ENCODE measurements at regions not wholly inside any gene's neighbourhood (a gene's known extent, or its start where the extent isn't known, plus 50 kb on each side); places are given as distances from the start of the nearest gene placed in this dataset.

DNA sequence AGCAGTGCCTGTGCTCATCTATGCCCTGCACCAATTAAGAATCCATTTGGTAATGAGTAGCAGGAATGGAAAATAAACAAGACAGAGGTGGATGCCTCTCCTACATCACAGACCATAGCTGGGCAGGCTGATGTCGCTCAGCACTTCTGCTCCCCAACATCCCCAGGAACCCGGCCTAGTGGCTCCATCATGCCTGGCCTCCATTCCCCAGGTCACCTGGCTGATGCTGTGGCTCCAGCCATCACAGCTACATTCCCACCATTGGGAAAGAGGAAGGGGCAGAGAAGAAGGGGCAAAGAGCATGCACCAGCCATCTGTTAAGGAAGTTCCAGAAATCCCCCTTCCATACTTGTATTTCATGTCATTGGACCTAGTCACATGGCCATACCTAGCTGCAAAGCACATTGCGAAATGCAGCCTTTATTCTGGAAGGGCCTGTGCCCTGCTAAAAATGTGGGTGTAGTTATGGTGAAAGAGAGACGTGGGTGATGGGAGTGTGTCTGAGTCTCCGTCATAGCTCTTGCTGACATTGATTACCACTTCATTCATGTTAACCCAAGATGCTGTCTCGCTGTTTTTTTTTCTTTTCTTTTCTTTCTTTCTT is 86.1 kb upstream of the ADAMTS2 start:
- no peaks in the 10 kb centered on the region for H3K4me1 Mint-ChIP-seq (ENCODE audit: low read depth in 2 of 2)
- H3K27me3 Mint-ChIP-seq, result peaks cover 8 to 33% of the 10 kb centered on the region in 2 donors
- DNase-seq (no peak), ATAC-seq (replicated peaks) (no peak)
- H3K9me3 Mint-ChIP-seq, result no peaks in the 10 kb centered on the region
- H3K4me3 Mint-ChIP-seq, result no peak overlapping the region
- H3K36me3 Mint-ChIP-seq (ENCODE audit: insufficient read depth), result no peaks in the 10 kb centered on the region
- no peak overlapping the region for H3K27ac Mint-ChIP-seq

- no peak overlapping the region for H3K4me3 Mint-ChIP-seq
- no peaks in the 10 kb centered on the region for H3K9me3 Mint-ChIP-seq
- no peaks in the 10 kb centered on the region for H3K36me3 Mint-ChIP-seq (ENCODE audit: insufficient read depth)
- H3K27ac Mint-ChIP-seq, result no peak overlapping the region
- ATAC-seq (replicated peaks), result no peak
- H3K27me3 Mint-ChIP-seq, result peaks cover 4 to 31% of the 10 kb centered on the region in 2 donors
- no peak for DNase-seq
- peaks cover 0 to 2% of the 10 kb centered on the region in 2 donors for H3K4me1 Mint-ChIP-seq (ENCODE audit: low read depth in 2 of 2)
These were observed 85.2 kb upstream of the ADAMTS2 start for GRCh38 chr5:179430193-179431175.

DNA sequence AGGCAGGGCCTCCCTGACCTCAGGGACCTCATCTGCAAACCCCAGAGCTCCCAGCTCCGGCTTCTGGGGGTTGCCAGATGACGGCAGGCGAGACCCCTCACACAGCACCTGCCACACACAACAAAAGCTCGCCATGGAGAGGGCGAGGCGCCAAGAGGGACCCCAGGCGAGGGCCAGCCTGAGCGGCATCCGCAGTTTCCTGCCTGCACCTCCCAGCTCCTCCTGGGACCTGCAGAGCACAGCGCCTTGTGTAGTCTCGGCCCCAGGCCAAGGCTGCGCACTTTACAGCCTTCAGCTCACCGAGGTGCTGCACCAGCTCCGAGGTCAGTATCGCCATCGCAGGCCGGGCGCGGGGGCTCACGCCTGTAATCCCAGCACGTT is 82.4 kb upstream of the ADAMTS2 start:
- Mint-ChIP-seq H3K36me3 (ENCODE audit: insufficient read depth) (no peaks in the 10 kb centered on the region), H3K27ac (no peak overlapping the region), H3K27me3 (peaks cover 11 to 32% of the 10 kb centered on the region in 2 donors), H3K9me3 (no peaks in the 10 kb centered on the region), H3K4me3 (no peak overlapping the region), H3K4me1 (ENCODE audit: low read depth in 2 of 2) (peaks cover 0 to 2% of the 10 kb centered on the region in 2 donors)
- ATAC-seq (replicated peaks) (no peak), DNase-seq (no peak)

DNA sequence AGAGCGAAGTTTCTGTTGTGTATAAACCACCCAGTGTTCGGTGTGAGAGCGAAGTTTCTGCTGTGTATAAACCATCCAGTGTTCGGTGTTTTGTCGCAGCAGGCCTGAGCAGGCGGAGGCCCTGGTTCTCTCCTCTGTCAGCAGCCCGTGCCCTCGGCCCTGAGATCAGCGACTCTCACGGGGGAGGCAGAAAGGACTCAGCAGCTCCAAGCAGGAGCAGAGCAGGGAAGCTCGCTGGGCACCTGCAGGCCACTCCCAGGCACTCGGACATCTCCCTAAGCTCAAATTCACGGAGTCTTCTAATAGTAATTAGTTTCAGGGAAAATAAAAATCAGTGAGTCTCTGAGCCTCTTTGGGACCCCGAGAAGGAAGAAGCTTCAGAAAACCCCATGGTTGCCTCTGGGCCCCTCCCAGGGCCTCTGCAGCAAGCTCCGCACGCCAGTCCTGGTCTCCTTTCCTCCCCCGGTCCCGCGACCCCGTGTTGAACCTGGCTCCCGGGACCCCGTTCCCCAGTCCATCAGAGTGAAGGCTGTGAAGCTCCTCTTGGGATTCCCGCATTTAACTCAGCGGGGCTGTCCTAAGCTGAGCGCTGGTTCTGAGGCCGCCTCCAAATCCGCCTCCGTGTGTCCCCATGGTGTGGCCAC is 81.9 kb upstream of the ADAMTS2 start:
- no peak for DNase-seq
- Mint-ChIP-seq H3K36me3 (ENCODE audit: insufficient read depth) (no peaks in the 10 kb centered on the region), H3K9me3 (no peaks in the 10 kb centered on the region), H3K27ac (no peak overlapping the region), H3K27me3 (peaks cover 12 to 36% of the 10 kb centered on the region in 2 donors), H3K4me1 (ENCODE audit: low read depth in 2 of 2) (peaks cover 0 to 2% of the 10 kb centered on the region in 2 donors), H3K4me3 (no peak overlapping the region)
- ATAC-seq (replicated peaks), result no peak

GRCh38 chr5:179422908-179423481 is 77.7 kb upstream of the ADAMTS2 start:
- peaks cover 12 to 40% of the 10 kb centered on the region in 2 donors for H3K27me3 Mint-ChIP-seq
- H3K27ac Mint-ChIP-seq, result no peak overlapping the region
- no peak for DNase-seq
- H3K4me1 Mint-ChIP-seq (ENCODE audit: low read depth in 2 of 2), result peaks cover 0 to 2% of the 10 kb centered on the region in 2 donors
- peaks cover 6% of the 10 kb centered on the region for H3K36me3 Mint-ChIP-seq (ENCODE audit: insufficient read depth)
- no peak for ATAC-seq (replicated peaks)
- H3K4me3 Mint-ChIP-seq, result no peak overlapping the region
- no peaks in the 10 kb centered on the region for H3K9me3 Mint-ChIP-seq

DNA sequence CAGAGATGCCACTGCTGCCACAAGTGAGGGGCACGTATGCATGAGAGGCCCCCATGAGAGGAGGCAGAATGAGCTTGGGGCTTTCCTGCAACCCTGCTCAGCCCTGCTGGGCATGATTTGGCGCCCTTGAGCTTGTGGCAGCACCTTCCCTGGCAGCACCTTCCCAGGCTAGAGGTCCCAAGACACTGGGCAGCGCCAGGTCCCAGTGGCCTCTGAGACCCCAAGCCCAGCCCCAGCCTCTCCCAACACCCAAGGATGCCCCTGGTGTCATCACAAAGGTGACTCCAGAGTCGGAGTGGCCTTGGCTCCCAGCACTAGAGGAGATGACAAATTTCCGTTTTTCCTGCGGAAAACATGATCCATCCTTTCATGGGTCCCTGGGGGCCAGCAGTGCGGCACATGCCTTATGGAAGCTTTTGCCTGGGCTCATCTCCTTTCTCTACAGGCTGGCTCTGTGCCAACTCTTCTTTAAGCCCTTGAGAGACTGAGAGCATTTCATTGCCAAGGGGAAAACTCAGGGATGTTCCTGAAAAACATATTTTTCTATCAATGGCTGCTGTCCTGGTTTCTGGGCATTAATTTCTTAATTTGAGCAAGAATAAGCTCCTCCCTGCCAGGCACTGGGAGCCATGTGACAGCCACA is 77.1 kb upstream of the ADAMTS2 start:
- DNase-seq, result no peak
- no peaks in the 10 kb centered on the region for H3K9me3 Mint-ChIP-seq
- no peak overlapping the region for H3K27ac Mint-ChIP-seq
- peaks cover 12 to 47% of the 10 kb centered on the region in 2 donors for H3K27me3 Mint-ChIP-seq
- no peak for ATAC-seq (replicated peaks)
- no peak overlapping the region for H3K4me3 Mint-ChIP-seq
- H3K36me3 Mint-ChIP-seq (ENCODE audit: insufficient read depth), result peaks cover 6% of the 10 kb centered on the region
- H3K4me1 Mint-ChIP-seq (ENCODE audit: low read depth in 2 of 2), result peaks cover 0 to 2% of the 10 kb centered on the region in 2 donors

DNA sequence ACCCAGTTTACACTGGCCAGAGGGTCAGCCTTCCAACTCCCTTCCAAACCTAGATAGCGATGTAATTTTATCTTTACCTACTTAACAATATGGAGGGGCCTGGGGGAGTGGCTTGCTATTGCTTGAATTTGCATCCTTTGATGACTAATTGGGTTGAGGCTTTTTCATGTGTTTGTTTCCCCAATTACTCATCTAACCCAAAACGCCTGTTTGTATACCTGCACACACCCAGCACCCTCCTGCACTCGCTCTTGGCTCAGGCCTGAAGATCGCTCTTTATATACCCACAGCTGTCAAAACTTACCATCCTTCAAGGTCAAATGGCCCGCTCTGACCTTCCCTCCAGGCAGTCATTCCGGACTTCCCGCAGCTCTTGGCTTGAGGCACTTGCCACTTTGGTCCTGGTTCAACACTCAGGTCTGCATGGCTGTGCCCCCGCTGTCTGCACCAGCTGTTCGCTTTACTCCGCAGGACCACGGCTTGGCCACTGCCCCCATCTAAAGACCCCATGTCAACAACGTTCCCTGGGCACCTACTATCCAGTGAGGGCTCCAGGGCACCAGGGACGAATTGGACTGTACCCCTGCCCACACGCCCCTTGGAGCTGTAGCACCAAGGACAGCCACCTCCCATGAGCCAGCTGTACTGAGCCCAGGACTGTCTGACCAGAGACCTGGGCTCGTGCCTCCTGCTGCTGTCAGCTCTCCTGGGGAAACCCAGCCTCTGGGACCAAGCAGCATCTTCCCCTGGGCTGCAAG is 76.1 kb upstream of the ADAMTS2 start:
- peaks cover 0 to 2% of the 10 kb centered on the region in 2 donors for H3K4me1 Mint-ChIP-seq (ENCODE audit: low read depth in 2 of 2)
- no peak for DNase-seq
- ATAC-seq (replicated peaks), result no peak
- H3K4me3 Mint-ChIP-seq, result no peak overlapping the region
- no peaks in the 10 kb centered on the region for H3K9me3 Mint-ChIP-seq
- peaks cover 6% of the 10 kb centered on the region for H3K36me3 Mint-ChIP-seq (ENCODE audit: insufficient read depth)
- H3K27me3 Mint-ChIP-seq, result peaks cover 20 to 51% of the 10 kb centered on the region in 2 donors
- H3K27ac Mint-ChIP-seq, result no peak overlapping the region

DNA sequence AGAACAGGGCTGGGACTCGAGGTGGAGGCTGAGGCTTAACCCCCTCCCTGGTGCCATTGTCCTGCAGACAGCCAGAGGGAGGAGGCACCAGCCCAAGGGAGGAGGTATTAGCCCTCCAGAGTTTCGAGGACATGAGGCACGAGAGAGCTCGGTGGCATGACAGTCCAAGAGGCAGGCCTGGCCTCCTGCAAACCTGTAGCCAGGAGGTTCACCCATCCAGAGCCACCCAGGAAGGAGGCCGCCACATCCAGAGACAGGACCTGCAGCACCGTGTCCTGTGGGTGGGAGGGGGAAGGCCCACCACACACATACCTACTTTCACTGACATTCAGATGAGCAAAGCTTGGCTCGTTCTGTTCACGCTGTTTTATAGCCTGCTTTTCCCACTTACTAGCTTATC is 75.2 kb upstream of the ADAMTS2 start:
- H3K27me3 Mint-ChIP-seq, result peaks cover 24 to 52% of the 10 kb centered on the region in 2 donors
- DNase-seq, result no peak

GRCh38 chr5:179418972-179419371 is 73.7 kb upstream of the ADAMTS2 start:
- ATAC-seq (replicated peaks) (no peak), DNase-seq (no peak)
- Mint-ChIP-seq H3K27me3 (peaks cover 28 to 62% of the 10 kb centered on the region in 2 donors), H3K36me3 (ENCODE audit: insufficient read depth) (peaks cover 6% of the 10 kb centered on the region), H3K9me3 (no peaks in the 10 kb centered on the region), H3K27ac (no peak overlapping the region), H3K4me1 (ENCODE audit: low read depth in 2 of 2) (no peaks in the 10 kb centered on the region), H3K4me3 (no peak overlapping the region)

More for the DNA sequence above, 75.2 kb upstream of the ADAMTS2 start:
- H3K9me3 Mint-ChIP-seq, result no peaks in the 10 kb centered on the region
- no peaks in the 10 kb centered on the region for H3K4me1 Mint-ChIP-seq (ENCODE audit: low read depth in 2 of 2)
- peaks cover 6% of the 10 kb centered on the region for H3K36me3 Mint-ChIP-seq (ENCODE audit: insufficient read depth)
- H3K27ac Mint-ChIP-seq, result no peak overlapping the region
- ATAC-seq (replicated peaks), result no peak
- H3K4me3 Mint-ChIP-seq, result no peak overlapping the region

GRCh38 chr5:179417696-179418095 is 72.4 kb upstream of the ADAMTS2 start:
- Mint-ChIP-seq H3K4me1 (ENCODE audit: low read depth in 2 of 2) (no peaks in the 10 kb centered on the region), H3K4me3 (no peak overlapping the region), H3K36me3 (ENCODE audit: insufficient read depth) (peaks cover 9% of the 10 kb centered on the region), H3K27ac (no peak overlapping the region), H3K9me3 (no peaks in the 10 kb centered on the region), H3K27me3 (peaks cover 26 to 65% of the 10 kb centered on the region in 2 donors)
- DNase-seq (no peak), ATAC-seq (replicated peaks) (no peak)

GRCh38 chr5:179417016-179417415 is 71.8 kb upstream of the ADAMTS2 start:
- H3K9me3 Mint-ChIP-seq, result no peaks in the 10 kb centered on the region
- DNase-seq (no peak), ATAC-seq (replicated peaks) (no peak)
- no peak overlapping the region for H3K27ac Mint-ChIP-seq
- no peaks in the 10 kb centered on the region for H3K4me1 Mint-ChIP-seq (ENCODE audit: low read depth in 2 of 2)
- H3K4me3 Mint-ChIP-seq, result no peak overlapping the region
- peaks cover 9% of the 10 kb centered on the region for H3K36me3 Mint-ChIP-seq (ENCODE audit: insufficient read depth)
- H3K27me3 Mint-ChIP-seq, result peaks cover 23 to 59% of the 10 kb centered on the region in 2 donors

GRCh38 chr5:179416114-179416822 is 71.0 kb upstream of the ADAMTS2 start:
- DNase-seq, result no peak
- H3K4me1 Mint-ChIP-seq (ENCODE audit: low read depth in 2 of 2), result no peaks in the 10 kb centered on the region
- H3K9me3 Mint-ChIP-seq, result no peaks in the 10 kb centered on the region
- no peak overlapping the region for H3K27ac Mint-ChIP-seq
- peaks cover 23 to 51% of the 10 kb centered on the region in 2 donors for H3K27me3 Mint-ChIP-seq
- no peak overlapping the region for H3K4me3 Mint-ChIP-seq
- peaks cover 3% of the 10 kb centered on the region for H3K36me3 Mint-ChIP-seq (ENCODE audit: insufficient read depth)
- no peak for ATAC-seq (replicated peaks)
